A673 (cell line): ENCODE measurements at regions not wholly inside any gene's neighbourhood (a gene's known extent, or its start where the extent isn't known, plus 50 kb on each side); places are given as distances from the start of the nearest gene placed in this dataset.

Experiments used
- BruUV-seq: library from RNA; stranded (reverse); fragments of 400-500 nt; replicated peaks from 2 replicates; lab custom pipeline; 2021; lab: Mats Ljungman, UMichigan
- CTCF ChIA-PET: fragments of 300-600 bp; sonication (Branson Sonifier 250); formaldehyde crosslinking; loops from one replicate; lab custom pipeline; 2022; ENCODE audit warnings: antibody characterized with exemption; lab: Charles Lee
- POLR2A ChIA-PET: fragments of 300-600 bp; sonication (Branson Sonifier 250); formaldehyde crosslinking; loops from one replicate; lab custom pipeline; 2022; ENCODE audit warnings: antibody characterized with exemption; ENCODE audit not compliant: low non-redundant PET; lab: Charles Lee
- DNase-seq: peaks from one replicate; pipeline ENCODE4 v3.0.0-alpha.2; 2015; ENCODE audit warnings: low spot score
- H3K27ac ChIP-seq: fragments of 200-600 bp; sonication (generic); 2 replicates; pipeline ENCODE4 v1.5.1; 2016; ENCODE audit warnings: mixed run types, low read depth, mild to moderate bottlenecking, mixed read lengths, antibody characterized with exemption, low read length; ENCODE audit not compliant: poor library complexity, severe bottlenecking
- H3K27me3 ChIP-seq: fragments of 200-600 bp; sonication (generic); replicated peaks from 2 replicates; pipeline ENCODE4 v1.6.1; 2017; ENCODE audit warnings: mixed run types, low read depth, mild to moderate bottlenecking, mixed read lengths, antibody characterized with exemption, low read length; ENCODE audit not compliant: insufficient read depth, poor library complexity
- H3K36me3 ChIP-seq: fragments of 200-600 bp; sonication (generic); 2 replicates; pipeline ENCODE4 v1.6.1; 2016; ENCODE audit warnings: mixed run types, mild to moderate bottlenecking, mixed read lengths, antibody characterized with exemption, low read length; ENCODE audit not compliant: insufficient read depth, poor library complexity, severe bottlenecking
- H3K4me1 ChIP-seq: fragments of 200-600 bp; sonication (generic); 2 replicates; pipeline ENCODE4 v1.6.1; 2017; ENCODE audit warnings: mixed run types, mild to moderate bottlenecking, mixed read lengths, antibody characterized with exemption, low read length; ENCODE audit not compliant: insufficient read depth, poor library complexity, severe bottlenecking
- H3K4me3 ChIP-seq: fragments of 200-600 bp; sonication (generic); 2 replicates; pipeline ENCODE4 v1.5.1; 2016; ENCODE audit warnings: low read depth, mixed run types, mild to moderate bottlenecking, mixed read lengths, low read length; ENCODE audit not compliant: poor library complexity, severe bottlenecking
- H3K9me3 ChIP-seq: fragments of 200-600 bp; sonication (generic); 2 replicates; pipeline ENCODE4 v1.6.1; 2016; ENCODE audit warnings: mixed run types, low read depth, mild to moderate bottlenecking, mixed read lengths, antibody characterized with exemption, low read length; ENCODE audit not compliant: poor library complexity, severe bottlenecking
- CTCF ChIP-seq: fragments of 300-800, 200-600 bp; sonication (generic); conservative IDR thresholded peaks from 2 replicates; pipeline ENCODE4 v1.5.1; 2017; ENCODE audit warnings: low read depth, mild to moderate bottlenecking, antibody characterized with exemption, low read length, moderate library complexity, mixed read lengths
- EZH2 ChIP-seq: fragments of 200-600 bp; sonication (generic); IDR thresholded peaks from 2 replicates; pipeline ENCODE4 v1.6.1; 2017; ENCODE audit warnings: borderline replicate concordance, low read depth, mild to moderate bottlenecking, mixed read lengths, antibody characterized with exemption, low read length; ENCODE audit not compliant: poor library complexity, severe bottlenecking
- intact Hi-C: fragments of 100-400 bp; cut with micrococcal nuclease; formaldehyde crosslinking; loops from one replicate; pipeline ENCODE4 v1.10.0; 2022; ENCODE audit not compliant: unreplicated experiment

GRCh38 chr1:222171005-222171404, 376.9 kb downstream of the HHIPL2 start:
- intact Hi-C loops = loop anchor here (10.0 kb wide), 1 partner anchor 284 kb away; no protein-coding TSS in a partner anchor
- peak; percentile 43 for DNase-seq
- Histone ChIP-seq H3K27me3 (no peaks in the 10 kb centered on the region), H3K4me3 (no peak overlapping the region), H3K36me3 (no peaks in the 10 kb centered on the region), H3K4me1 (no peaks in the 10 kb centered on the region), H3K27ac (no peak overlapping the region), H3K9me3 (no peaks in the 10 kb centered on the region)
- TF ChIP-seq CTCF (peak; percentile 58), EZH2 (no peak)
- no TSS peak for BruUV-seq
- CTCF ChIA-PET = no interaction called here
- POLR2A ChIA-PET = no interaction called here

- Histone ChIP-seq H3K27me3 (no peaks in the 10 kb centered on the region), H3K27ac (no peak overlapping the region), H3K9me3 (no peaks in the 10 kb centered on the region), H3K4me1 (no peaks in the 10 kb centered on the region), H3K4me3 (no peak overlapping the region), H3K36me3 (no peaks in the 10 kb centered on the region)
- intact Hi-C loops = loop anchor here (5.0 kb wide), 2 partner anchors 691 to 1296 kb away; no protein-coding TSS in a partner anchor
- no TSS peak for BruUV-seq
- no peak for DNase-seq
- ChIA-PET CTCF (no interaction called here), POLR2A (no interaction called here)
- TF ChIP-seq CTCF (no peak), EZH2 (no peak)
Measured at GRCh38 chr1:222168621-222169020, 379.3 kb downstream of the HHIPL2 start.

GRCh38 chr1:222167896-222168295, 380.0 kb downstream of the HHIPL2 start:
- no TSS peak for BruUV-seq
- no peaks in the 10 kb centered on the region for H3K36me3 ChIP-seq
- intact Hi-C loops = loop anchor here (5.0 kb wide), 2 partner anchors 691 to 1296 kb away; no protein-coding TSS in a partner anchor
- TF ChIP-seq CTCF = no peak
- no peak for TF ChIP-seq EZH2
- H3K27ac ChIP-seq = no peak overlapping the region
- POLR2A ChIA-PET = no interaction called here
- CTCF ChIA-PET = no interaction called here
- no peaks in the 10 kb centered on the region for H3K27me3 ChIP-seq
- H3K4me3 ChIP-seq = no peak overlapping the region
- no peaks in the 10 kb centered on the region for H3K9me3 ChIP-seq
- no peaks in the 10 kb centered on the region for H3K4me1 ChIP-seq
- DNase-seq = no peak
